ENCODE measurements at regions not wholly inside any gene's neighbourhood (a gene's known extent, or its start where the extent isn't known, plus 50 kb on each side); places are given as distances from the start of the nearest gene placed in this dataset.

- no peak for TF ChIP-seq CSRNP3 (CRISPR knock-in tag; IDR thresholded peaks at IDR 0.05)
- TF ChIP-seq ZFP30 (CRISPR knock-in tag; IDR thresholded peaks at IDR 0.05), result no peak
- no peak for TF ChIP-seq POU6F1 (CRISPR knock-in tag; IDR thresholded peaks at IDR 0.05; ENCODE audit: borderline replicate concordance, low read depth)
- TF ChIP-seq ZNF565 (CRISPR knock-in tag; conservative IDR thresholded peaks at IDR 0.05; ENCODE audit: low read depth), result no peak
Measured at GRCh38 chr3:62999791-63000190, 124.6 kb upstream of the CADPS start (continued).

- TF ChIP-seq ZFP3 (CRISPR knock-in tag; IDR thresholded peaks at IDR 0.05) (no peak), ZFP30 (CRISPR knock-in tag; IDR thresholded peaks at IDR 0.05) (no peak), POU6F1 (CRISPR knock-in tag; IDR thresholded peaks at IDR 0.05; ENCODE audit: borderline replicate concordance, low read depth) (no peak), PATZ1 (CRISPR knock-in tag; IDR thresholded peaks at IDR 0.05; ENCODE audit: borderline replicate concordance) (no peak), ZNF565 (CRISPR knock-in tag; conservative IDR thresholded peaks at IDR 0.05; ENCODE audit: low read depth) (no peak), ISL1 (CRISPR knock-in tag; IDR thresholded peaks at IDR 0.05) (no peak), BACH2 (CRISPR knock-in tag; IDR thresholded peaks at IDR 0.05; ENCODE audit: borderline replicate concordance) (no peak), GLIS3 (CRISPR knock-in tag; IDR thresholded peaks at IDR 0.05) (no peak), SNAI2 (CRISPR knock-in tag; IDR thresholded peaks at IDR 0.05) (no peak), RARB (CRISPR knock-in tag; IDR thresholded peaks at IDR 0.05) (no peak)
- ATAC-seq, result no peak
Measured at GRCh38 chr3:63004448-63004847, 129.2 kb upstream of the CADPS start.

- ATAC-seq, result no peak
- TF ChIP-seq PATZ1 (CRISPR knock-in tag; IDR thresholded peaks at IDR 0.05; ENCODE audit: borderline replicate concordance) (no peak), ARNTL (CRISPR knock-in tag; IDR thresholded peaks at IDR 0.05; ENCODE audit: borderline replicate concordance, low read depth) (no peak), CSRNP3 (CRISPR knock-in tag; IDR thresholded peaks at IDR 0.05) (no peak), ZNF70 (CRISPR knock-in tag; IDR thresholded peaks at IDR 0.05) (no peak), ZFP30 (CRISPR knock-in tag; IDR thresholded peaks at IDR 0.05) (no peak), SNAI2 (CRISPR knock-in tag; IDR thresholded peaks at IDR 0.05) (no peak), ZNF8 (CRISPR knock-in tag; IDR thresholded peaks at IDR 0.05) (no peak), POU6F1 (CRISPR knock-in tag; IDR thresholded peaks at IDR 0.05; ENCODE audit: borderline replicate concordance, low read depth) (no peak), ZNF565 (CRISPR knock-in tag; conservative IDR thresholded peaks at IDR 0.05; ENCODE audit: low read depth) (no peak), BACH2 (CRISPR knock-in tag; IDR thresholded peaks at IDR 0.05; ENCODE audit: borderline replicate concordance) (no peak), ISL1 (CRISPR knock-in tag; IDR thresholded peaks at IDR 0.05) (no peak), TSHZ2 (CRISPR knock-in tag; IDR thresholded peaks at IDR 0.05) (no peak), ESRRG (CRISPR knock-in tag; IDR thresholded peaks at IDR 0.05) (no peak), PPARA (CRISPR knock-in tag; IDR thresholded peaks at IDR 0.05; ENCODE audit: borderline replicate concordance) (no peak), ZFP3 (CRISPR knock-in tag; IDR thresholded peaks at IDR 0.05) (no peak), TCF4 (CRISPR knock-in tag; IDR thresholded peaks at IDR 0.05; ENCODE audit: borderline replicate concordance) (no peak)
Measured at GRCh38 chr3:63015614-63016309, 140.5 kb upstream of the CADPS start.
